SU-DHL-6 (cell line): ENCODE measurements at regions not wholly inside any gene's neighbourhood (a gene's known extent, or its start where the extent isn't known, plus 50 kb on each side); places are given as distances from the start of the nearest gene placed in this dataset.

Experiments used
- CTCF ChIP-seq: fragments of 200-600 bp; sonication (generic); IDR thresholded peaks from one replicate; pipeline ENCODE4 v1.5.1; 2017; ENCODE audit warnings: antibody characterized with exemption, mild to moderate bottlenecking, low read length, moderate library complexity; ENCODE audit not compliant: insufficient read depth, poor library complexity, severe bottlenecking
- EZH2phosphoT487 ChIP-seq: fragments of 200-600 bp; sonication (generic), shearing (Covaris generic); conservative IDR thresholded peaks from 2 replicates; pipeline ENCODE4 v1.6.1; 2018; ENCODE audit warnings: mild to moderate bottlenecking, antibody characterized with exemption, low read length, moderate library complexity, mixed read lengths

- TF ChIP-seq CTCF (no peak), EZH2phosphoT487 (no peak)
Measured at GRCh38 chr12:88764781-88765480, 184.7 kb upstream of the KITLG start.
